Neural progenitor cell (in vitro differentiated cells): ENCODE measurements at regions not wholly inside any gene's neighbourhood (a gene's known extent, or its start where the extent isn't known, plus 50 kb on each side); places are given as distances from the start of the nearest gene placed in this dataset.

Experiments
- CTCF ChIP-seq: fragments of 200-600 bp; sonication (generic); IDR thresholded peaks from 2 replicates; pipeline ENCODE4 v1.5.1; 2017; ENCODE audit warnings: antibody characterized with exemption, mild to moderate bottlenecking
- EZH2phosphoT487 ChIP-seq: fragments of 200-600 bp; sonication (generic); IDR thresholded peaks from 2 replicates; pipeline ENCODE4 v1.6.1; 2017; ENCODE audit warnings: antibody characterized with exemption

GRCh38 chr16:54796211-54796610 lies 134.5 kb upstream of the IRX5 start:
- TF ChIP-seq CTCF (no peak), EZH2phosphoT487 (no peak)
